NCI-H2081 treated with DMSO at 0.1 percent for 48 hours (cell line): ENCODE measurements at regions not wholly inside any gene's neighbourhood (a gene's known extent, or its start where the extent isn't known, plus 50 kb on each side); places are given as distances from the start of the nearest gene placed in this dataset.

Experiments used
- DNase-seq: peaks from one replicate; lab custom pipeline; 2025; lab: John Stamatoyannopoulos, UW

DNA sequence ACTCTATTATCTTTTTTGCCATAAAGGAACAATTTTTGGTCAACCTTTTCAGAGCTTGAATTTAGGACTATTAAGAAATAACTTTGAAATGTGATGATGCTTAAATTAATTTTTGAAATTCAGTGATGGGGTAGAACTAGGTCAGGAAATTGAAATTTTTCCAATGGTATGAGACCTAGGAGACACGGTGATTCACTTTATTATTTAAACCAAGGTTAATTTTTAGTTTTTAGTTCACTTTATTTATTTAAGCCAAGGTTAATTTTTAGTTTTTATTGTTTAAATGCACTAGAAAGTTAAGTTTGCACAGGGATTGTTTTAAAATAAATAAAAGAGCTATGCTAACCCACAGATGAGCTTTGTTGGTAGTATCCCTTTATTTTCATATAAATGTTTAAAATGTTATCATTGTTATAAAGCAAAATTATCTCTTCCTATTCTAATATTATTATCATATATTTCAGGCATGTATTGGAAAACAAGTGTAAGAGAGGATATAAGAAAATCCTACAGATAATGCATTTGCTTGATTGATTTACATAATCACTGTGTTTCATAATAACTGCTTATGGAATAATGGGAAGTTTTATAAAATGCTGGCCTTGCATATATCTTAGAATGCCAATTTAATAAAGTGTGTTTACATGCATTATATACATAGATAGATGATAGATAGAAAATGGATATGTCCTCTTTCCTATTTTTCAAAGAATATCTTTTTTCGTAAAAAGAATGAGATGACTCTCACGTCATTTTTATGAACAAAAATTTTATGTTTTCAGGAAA, 163.6 kb downstream of the HGF start:
- DNase-seq: no peak

DNA sequence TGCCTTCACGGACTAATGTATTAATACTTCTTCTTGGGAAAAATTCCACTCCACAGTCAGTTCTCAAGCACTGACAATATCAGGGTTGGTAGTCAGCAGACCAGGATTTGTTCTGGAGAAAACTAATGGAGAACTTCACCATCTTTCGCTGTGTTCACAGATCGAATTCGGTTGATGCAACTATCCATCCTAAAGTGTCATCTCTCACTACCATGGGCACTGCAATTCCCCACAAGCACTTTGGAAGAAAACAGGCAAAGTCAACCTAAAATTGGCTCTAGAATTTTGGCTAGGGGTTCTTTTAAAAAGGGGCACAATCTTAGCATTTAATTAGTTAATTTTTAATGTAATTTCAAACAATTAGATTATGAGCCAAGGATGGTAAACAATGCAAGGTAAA, 164.4 kb downstream of the HGF start:
- DNase-seq: no peak

DNA sequence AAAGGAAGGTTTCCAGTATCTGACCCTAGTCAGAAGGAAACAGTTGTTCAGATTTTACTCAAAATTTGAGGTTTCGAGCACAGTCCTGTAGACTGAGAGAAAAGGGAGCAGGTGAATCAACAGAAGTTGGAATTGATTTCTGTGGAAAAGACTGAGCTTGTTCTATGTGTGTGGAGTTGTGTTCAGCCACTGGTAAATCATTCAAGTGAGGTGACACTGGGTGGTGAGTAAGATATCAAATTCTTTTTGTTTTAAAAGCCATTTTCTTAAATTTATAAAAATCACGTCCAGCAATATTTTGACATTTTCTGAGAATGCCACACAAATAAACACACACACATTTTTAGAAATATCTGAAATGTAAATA, 165.1 kb downstream of the HGF start:
- DNase-seq: no peak

DNA sequence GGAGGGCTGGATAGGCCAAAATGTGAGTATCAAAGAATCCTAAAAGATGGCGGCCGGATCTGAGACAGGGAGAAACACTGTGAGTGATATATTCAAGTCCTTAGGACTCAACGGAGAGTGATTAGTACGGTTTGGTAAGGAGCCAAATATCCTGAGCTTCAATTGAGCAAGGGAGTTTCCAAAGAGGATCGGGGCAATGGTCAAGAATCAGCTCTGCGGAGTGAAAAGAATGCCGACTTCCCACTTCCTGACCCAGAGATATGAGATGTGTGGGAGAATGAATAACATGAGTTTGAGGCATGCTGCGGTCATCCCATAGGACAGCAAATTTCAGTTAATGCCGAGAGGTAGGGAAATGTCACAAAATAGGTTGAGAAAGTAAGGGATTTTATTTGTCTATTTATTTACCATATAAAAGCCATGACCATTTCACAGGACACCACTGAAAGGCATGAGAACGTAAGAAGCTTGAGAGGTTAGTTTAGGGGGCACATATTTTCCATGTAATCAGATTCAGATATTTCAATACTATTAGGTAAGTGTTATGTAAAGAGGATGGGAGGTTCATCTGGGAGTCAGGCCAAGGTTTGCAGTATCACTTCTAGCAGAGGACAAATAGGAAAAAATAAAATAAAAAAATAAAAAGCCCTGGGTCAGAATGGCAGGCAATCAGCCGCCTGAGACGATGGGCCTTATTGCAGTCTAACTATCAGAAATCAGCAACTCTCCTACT, 165.6 kb downstream of the HGF start:
- no peak for DNase-seq

DNA sequence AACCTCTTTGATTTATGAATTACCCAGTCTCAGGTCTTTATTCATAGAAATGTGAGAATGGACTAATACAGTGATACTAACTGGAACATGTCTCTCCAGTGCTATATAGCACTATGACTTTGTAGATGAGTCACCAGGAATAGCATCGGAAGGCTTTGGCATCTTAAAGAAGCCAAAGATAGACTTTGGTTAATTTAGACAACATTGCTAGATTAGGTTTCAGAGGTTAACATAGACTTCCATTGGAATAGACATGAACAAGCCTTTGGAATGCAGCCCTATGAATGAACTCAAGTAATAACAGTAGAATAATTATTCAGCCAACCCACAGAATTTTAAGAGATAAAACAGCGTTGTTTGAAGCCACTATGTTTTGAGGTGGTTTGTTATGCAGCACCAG, 169.2 kb downstream of the HGF start:
- DNase-seq: no peak

DNA sequence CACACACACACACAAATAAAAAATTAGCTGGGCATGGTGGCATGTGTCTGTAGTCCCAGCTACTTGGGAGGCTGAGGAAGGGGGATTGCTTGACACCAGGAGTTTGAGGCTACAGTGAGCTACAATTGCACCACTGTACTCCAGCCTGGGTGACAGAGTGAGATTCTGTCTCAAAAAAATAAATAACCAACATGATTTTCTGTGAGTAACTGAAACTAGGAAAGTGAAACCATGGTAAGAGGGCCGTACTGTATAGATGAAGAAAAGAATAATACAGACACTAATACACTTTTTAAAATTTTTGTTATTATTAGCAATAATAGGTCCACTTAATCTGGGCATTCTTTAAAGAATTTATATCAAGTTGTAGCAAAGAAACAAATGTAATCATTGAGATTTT, 170.9 kb downstream of the HGF start:
- no peak for DNase-seq

DNA sequence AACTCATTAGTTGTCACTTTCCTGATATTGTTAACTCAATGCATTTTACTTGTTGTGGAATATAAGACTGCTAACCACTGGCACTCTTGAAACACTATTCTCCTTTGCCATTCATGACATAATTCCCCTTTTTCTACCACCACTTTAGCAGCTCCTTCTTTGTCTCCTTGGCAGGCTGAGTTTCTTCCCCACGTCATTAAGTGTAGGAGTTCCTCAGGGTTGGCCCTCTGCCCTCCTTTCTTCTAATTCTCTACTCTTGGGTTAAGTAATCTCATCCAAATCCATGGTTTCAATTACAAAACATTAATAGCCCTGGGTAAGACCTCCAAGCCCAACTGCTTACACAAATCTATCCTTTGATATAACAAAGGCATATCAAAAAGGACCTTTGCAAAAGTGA, 175.1 kb downstream of the HGF start:
- no peak for DNase-seq

DNA sequence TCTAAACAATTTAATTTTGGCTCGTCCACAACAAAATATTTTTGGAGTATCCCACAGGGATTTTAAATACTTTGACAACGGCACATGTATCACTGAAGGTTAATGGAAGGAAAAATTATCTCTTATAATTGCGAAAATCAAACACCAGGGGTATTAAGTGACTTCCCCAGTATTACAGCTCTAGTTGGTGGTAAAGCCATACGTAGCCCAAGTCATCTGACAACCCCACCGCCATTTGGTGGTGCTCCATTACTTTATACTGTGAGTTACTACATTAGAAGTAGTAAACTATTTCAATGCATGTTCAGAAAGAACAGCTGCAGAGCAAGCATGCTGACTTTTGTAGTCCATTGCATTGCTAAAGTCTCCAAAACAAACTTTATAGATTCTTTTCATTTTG, 179.7 kb downstream of the HGF start:
- DNase-seq: no peak

DNA sequence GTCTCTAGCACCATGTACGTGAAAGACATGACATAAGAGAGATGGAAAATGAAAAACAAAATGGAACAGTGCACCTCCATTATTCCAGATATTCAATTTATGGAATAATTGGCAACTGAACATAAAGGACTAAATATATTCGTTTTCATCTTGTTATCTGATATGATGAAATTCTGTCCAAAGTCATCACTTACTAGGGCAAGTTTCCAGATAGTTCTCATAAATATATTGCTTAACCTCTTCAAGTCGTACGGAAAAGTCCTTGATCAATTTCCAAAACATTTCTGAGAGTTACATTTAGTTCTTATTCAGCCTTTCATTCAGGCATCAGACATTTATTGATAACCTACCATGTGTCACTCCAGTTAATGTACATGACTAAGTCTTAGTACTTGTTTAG, 185.2 kb downstream of the HGF start:
- no peak for DNase-seq

DNA sequence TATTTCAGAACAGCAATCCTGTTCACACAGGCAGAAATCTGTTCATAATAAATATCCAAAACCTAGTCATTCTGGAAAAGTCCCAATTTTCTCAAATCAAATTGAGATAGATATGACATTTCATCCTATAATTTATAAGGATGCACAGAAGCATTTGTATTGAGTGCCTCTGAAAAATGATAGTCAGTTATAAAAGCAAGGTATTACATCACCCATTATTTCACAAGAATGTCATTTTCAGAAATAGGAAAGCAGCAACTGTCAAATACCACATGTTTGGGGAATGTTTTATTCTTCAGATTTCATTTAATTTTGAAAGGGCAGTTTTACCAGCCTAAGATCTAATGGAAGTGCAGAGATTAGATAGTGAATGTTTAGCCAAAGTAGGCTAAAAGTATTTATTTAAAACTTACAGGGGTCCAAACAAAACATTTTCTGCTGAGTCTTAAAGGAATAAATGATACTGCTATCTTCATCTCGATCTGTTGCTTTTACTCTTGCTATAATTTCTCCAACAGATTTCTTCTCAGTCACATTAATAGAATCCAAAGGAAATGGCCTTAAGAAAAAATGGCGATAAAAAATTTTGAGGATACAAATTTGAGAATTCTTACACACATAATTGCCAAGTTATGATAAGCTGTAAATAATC, 185.8 kb downstream of the HGF start:
- DNase-seq: no peak

DNA sequence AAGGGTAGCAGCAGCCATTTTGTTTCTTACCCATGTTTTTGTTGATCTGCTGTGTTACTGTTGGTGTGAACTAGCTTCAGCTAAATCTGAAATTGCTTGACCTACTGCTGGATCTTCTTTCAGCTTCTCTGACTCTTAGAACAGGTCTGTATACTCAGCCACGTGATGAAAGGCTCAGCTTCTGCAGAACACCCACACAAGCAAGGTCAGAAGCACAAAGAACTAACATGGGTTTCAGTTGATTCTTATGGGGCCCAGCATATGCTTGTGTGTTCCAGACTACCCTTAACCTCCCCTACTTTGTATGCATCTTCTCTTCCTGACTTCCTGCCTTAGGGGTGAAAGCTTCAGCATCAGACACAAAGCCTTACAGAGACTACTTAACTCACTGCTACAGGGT, 186.8 kb downstream of the HGF start:
- no peak for DNase-seq

DNA sequence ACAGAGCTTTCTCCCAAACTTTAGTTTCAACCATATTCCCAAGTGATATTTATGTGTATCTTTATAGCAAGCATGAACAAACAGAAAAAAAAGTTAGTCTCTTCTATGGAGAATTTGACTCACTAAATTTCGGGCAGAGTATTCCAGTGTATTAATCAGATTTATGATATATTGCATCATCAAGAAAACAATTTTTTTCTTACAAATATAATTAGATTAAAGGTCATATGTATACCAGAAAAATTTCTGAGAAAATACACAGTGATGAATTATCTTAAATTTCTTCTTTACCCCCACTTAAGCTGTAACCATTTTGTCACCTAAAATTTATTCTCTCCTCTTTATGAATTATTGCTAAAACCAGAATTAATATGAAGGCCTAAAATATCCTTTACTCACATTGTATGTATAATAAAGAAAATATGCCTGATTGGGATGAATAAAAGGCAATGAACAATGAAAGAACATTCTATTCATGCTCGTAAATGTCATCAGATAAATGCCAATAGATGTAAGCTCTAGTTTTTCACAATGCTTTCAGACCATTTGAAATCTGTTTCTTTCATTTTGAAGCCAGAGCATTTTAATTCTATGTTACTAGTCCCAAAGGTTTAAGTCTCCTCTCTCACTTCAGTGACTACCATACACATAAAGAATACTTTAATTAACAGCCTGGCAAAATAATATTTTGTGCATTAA, 192.1 kb downstream of the HGF start:
- DNase-seq: no peak

DNA sequence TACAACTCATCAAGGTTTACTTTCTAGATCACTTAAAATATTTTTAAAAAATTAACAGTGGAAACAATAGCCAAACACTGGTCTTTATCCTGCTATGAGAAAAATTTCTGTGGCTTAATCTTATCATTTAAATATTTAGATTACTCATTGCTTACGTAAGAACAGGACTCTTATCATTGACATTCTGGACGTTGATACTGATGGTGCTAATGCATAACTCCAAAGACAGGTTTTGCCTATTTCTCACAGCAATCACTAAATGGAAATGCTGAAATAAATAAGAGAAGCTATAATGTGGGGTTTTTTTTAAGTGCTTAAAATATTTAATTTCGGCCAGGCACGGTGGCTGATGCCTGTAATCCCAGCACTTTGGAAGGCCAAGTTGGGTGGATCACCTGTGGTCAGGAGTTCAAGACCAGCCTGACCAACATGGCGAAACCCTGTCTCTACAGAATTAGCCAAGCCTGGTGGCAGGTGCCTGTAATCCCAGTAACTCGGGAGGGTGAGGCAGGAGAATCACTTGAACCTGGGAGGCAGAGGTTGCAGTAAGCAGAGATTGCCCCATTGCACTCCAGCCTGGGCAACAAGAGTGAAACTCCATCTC, 195.0 kb downstream of the HGF start:
- no peak for DNase-seq

DNA sequence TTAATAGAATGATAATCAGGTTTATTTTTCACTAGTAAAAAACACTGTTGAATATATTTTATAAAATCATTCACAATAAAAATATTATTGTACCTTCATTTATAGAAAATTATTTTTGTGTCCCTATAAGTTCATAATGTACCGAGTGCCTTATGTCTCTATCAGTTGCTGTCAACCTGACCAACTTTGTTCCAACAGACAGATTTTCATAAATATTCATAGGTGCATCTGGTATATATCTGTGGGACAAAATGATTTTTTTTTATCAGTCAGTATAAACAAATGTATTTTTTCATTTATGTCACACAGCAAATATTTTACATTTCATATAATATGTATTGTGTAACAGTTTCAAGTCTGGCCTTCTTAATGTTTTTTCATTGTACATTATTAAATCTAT, 195.9 kb downstream of the HGF start:
- DNase-seq: no peak

DNA sequence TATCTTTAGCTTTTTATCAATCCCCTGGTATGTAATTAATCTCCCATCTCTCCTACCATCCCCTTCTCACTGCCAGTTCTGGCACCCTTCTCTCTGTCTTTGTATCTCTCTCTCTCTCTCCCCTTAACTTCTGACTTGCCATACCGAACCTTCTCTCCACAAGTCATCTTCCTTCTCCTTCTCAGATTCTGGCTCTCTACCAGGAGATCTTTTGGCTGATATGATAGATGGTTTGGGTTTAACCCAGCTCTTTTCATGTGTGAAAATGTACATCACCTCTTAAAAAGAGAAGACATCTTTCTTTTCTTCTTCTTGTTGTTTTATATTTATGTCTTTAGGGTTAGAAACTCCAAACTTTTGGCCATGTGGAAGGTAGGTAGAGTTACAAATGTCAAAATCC, 196.7 kb downstream of the HGF start:
- DNase-seq: no peak

DNA sequence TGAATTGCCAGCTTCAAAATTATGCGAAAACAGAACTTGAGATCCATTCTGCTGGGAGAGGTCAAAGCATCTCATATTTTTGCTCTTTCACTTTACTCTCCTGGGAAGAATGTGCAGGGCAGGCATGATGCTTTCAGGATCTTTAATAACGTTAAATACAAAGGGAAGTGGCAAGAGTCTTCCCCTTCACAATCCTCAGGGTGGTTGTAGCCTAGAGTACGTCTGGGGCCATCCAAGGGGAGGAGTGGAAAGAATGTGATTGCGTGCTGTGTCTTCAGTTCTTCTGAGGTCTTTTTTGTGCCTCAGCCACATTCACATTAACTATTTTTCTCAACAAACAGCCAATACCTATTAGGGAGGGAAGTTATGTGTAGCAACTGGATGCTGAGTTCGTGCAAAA, 207.3 kb downstream of the HGF start:
- DNase-seq: no peak

DNA sequence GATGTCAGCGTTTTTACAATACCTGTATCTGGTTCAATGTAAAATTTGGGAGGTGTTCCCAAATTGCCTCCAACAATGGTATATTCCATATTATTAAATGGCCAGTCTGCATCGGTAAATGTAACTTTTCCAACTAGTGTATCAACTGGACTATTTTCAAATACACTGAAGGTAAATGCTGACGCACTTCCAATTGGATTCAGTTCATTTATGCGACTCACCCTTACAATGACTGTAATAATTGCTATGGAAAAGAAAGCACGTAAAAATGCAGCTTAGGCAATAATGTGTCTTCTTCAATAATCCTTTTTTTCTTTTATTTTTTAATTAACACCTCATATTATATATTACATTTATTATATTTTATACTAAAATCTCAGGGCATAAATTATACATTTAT, 209.1 kb downstream of the HGF start:
- DNase-seq: no peak

DNA sequence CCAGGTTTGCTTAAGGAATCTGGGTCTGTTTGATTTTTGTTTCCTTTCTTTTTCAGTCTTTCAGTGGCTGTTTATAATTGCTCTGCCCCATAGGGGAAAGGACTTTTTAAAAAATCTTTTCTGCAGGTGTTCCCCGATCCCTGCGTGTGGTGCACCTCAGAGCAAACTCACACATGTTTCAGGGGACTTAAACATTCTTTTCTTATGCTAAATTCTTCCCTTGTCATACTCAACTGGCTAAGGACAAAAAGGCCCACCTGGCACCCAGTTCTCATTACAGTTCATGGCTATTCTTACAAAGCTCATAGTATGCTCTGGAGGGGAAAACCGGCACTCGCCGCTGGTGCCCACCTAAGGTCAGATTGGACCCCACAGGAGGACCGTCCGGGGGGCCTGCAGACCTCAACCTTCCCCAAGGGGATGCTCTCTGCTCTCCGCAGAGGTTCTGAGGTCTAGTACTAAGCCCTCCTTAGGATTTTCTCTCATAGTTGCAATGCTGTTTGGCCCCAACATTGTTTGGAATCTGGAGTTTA, 220.3 kb downstream of the HGF start:
- no peak for DNase-seq

DNA sequence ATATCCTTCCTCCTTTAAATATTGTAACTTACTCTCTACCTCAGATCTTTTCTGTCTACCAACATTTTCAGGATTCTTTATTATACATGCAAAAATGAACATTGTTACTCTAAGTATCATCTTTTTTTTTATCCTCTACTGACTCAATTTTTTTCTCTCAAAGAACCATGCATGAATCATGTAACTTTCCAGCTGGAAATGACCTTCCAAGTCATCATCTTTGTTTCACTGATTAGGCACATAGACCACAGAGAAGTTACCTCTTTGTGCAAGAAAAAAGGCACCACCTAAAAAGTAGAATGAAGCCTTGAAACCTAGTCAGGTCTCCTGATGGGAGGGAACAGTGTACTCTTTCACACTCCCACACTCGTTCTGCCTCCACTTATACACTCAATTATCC, 234.9 kb downstream of the HGF start:
- no peak for DNase-seq

DNA sequence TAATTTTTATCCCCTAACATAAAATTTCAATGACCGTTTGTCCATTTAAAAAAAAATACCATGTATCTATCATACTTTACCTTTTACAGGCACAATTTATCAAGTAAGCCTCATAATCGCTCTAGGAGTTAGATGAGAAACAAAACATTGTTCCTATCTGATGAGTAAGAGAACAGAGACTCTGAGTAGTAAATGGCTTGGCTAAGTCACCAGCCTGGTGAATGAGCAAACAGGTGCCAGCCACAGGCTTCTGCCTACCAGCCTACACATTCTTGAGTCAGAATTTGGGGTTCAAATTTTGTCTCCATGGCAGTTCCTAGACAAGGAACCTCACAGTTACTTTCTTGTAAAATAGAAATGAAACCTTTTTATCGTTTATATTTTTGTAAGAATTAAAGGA, 235.4 kb downstream of the HGF start:
- no peak for DNase-seq

DNA sequence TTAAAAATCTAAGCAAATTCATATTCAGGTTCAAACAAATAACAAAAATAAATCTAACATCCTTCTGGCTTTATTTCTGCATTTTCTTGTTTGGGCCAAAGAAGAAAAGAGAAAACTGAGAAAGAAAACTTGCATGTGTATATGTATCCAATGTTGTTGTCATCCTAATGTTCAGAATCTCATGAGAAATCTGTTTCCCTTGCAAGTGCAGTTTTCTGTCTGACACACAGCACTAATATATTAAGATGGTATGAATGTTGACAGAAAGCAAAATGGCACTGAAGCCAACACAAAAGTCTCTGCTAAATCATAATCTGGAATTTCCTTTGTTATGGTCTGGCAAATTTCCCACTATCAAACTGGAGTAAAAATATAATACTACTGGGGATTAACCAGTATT, 235.9 kb downstream of the HGF start:
- DNase-seq: no peak

DNA sequence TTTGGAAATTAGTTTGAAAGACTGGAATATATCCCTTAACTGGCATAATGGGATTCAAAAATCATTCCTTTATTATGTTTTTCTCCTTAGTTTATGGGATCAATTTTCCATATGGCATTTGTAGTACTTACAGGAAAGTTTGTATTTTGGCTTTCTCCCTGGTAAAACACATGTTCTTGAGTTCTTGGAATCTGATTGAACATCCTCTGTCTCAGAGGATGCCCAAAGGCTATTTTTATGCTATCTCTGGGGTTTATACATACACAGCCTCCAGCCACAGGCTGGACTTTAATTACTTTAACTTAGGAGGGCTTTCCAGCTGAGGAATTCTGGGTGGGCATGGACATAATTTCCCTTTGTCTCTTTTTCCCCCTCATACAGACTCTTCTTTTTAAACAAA, 236.4 kb downstream of the HGF start:
- no peak for DNase-seq
